ENCODE measurements at regions not wholly inside any gene's neighbourhood (a gene's known extent, or its start where the extent isn't known, plus 50 kb on each side); places are given as distances from the start of the nearest gene placed in this dataset.

- WGBS, 2 experiments (ENCODE audit: extremely low coverage in 1 of 2, insufficient coverage in 1 of 2, insufficient read length in 1 of 2, insufficient replicate concordance in 2 of 2, low coverage in 1 of 2, low lambda C conversion rate in 2 of 2, missing lambda C conversion rate in 1 of 2), result 87% methylated on average over 10 of the region's 11 CpGs; no CpG with 5 or more reads in 1 of the 2 experiments
- no peak overlapping the region for H3K56ac ChIP-seq (replicated peaks; ENCODE audit: insufficient read length, low read depth, low read length)
- H3K27me3 ChIP-seq (replicated peaks in 1 of 4; ENCODE audit: control insufficient read depth in 3 of 4, extremely low read depth in 1 of 4, insufficient read depth in 3 of 4, low read length in 3 of 4), result no peaks in the 10 kb centered on the region
- POLR2A ChIA-PET (ENCODE audit: partially characterized antibody), result interaction anchor here (0.6 kb wide), 1 partner anchor 1481 kb away, joined by 3 read pairs; no protein-coding TSS in a partner anchor
- no peaks in the 10 kb centered on the region; the same call in 1 of the 2 replicates for H3K23me2 ChIP-seq (ENCODE audit: low read depth, low read length)
- no peak overlapping the region for H2BK120ac ChIP-seq (replicated peaks; ENCODE audit: low read depth, low read length)
- H4K91ac ChIP-seq (replicated peaks; ENCODE audit: insufficient read length, low read length), result no peak overlapping the region
- no peak overlapping the region for H4K8ac ChIP-seq (ENCODE audit: extremely low read depth, insufficient read depth, low read length)
- no peak overlapping the region for H3K4me3 ChIP-seq (ENCODE audit: extremely low read depth in 1 of 4, insufficient read depth in 2 of 4, low read depth in 3 of 4, low read length in 4 of 4)
- no peak for FAIRE-seq
- H3K23ac ChIP-seq (ENCODE audit: insufficient read length), result no peak overlapping the region
- no peak overlapping the region for H2BK5ac ChIP-seq (ENCODE audit: low read depth, low read length)
- CTCF ChIA-PET (ENCODE audit: partially characterized antibody), result interaction anchor here (0.8 to 1.8 kb wide), 5 partner anchors 33 to 278 kb away, joined by 3 to 6 read pairs (median 4); no protein-coding TSS in a partner anchor
- no peaks in the 10 kb centered on the region for H3K9me3 ChIP-seq (ENCODE audit: insufficient read depth in 2 of 2, low read depth in 1 of 2, low read length in 1 of 2)
- no peak overlapping the region for H2AK5ac ChIP-seq (ENCODE audit: low read depth, low read length)
- H2AFZ ChIP-seq (ENCODE audit: low read length), result no peak overlapping the region
- H3K9ac ChIP-seq (replicated peaks in 1 of 4; ENCODE audit: extremely low read depth in 1 of 4, low read depth in 3 of 4, low read length in 3 of 4), result no peak overlapping the region
- no peak overlapping the region for H3K18ac ChIP-seq (ENCODE audit: extremely low read depth, low read length)
- no peaks in the 10 kb centered on the region for H4K20me1 ChIP-seq (replicated peaks in 1 of 2; ENCODE audit: control insufficient read depth in 1 of 2, insufficient read depth in 2 of 2, low read length in 2 of 2)
- DNase-seq (ENCODE audit: low read depth in 1 of 2, low spot score in 2 of 2), result no peak
- H3K79me2 ChIP-seq (ENCODE audit: control insufficient read depth in 1 of 2, insufficient read depth in 2 of 2, low read length in 2 of 2), result no peaks in the 10 kb centered on the region
- H2BK15ac ChIP-seq (ENCODE audit: low read length), result no peak overlapping the region
- H3K79me1 ChIP-seq (ENCODE audit: low read depth, low read length), result no peaks in the 10 kb centered on the region
- H4K5ac ChIP-seq (ENCODE audit: insufficient read length, low read depth, low read length), result no peak overlapping the region
- no peaks in the 10 kb centered on the region; a peak in 1 of 7 replicates for H3K4me1 ChIP-seq (replicated peaks in 1 of 4; ENCODE audit: control insufficient read depth in 3 of 4, insufficient read depth in 4 of 4, low read length in 3 of 4)
- no peak overlapping the region for H3K4me2 ChIP-seq (ENCODE audit: insufficient read depth in 1 of 2, low read depth in 2 of 2, low read length in 2 of 2)
- no peak overlapping the region for H3K27ac ChIP-seq (ENCODE audit: low read depth, low read length)
- H2BK20ac ChIP-seq (ENCODE audit: low read length), result no peak overlapping the region
- no peak overlapping the region for H2BK12ac ChIP-seq (ENCODE audit: low read depth, low read length)
- H3K14ac ChIP-seq (ENCODE audit: insufficient read length), result no peak overlapping the region
- no peaks in the 10 kb centered on the region for H3K36me3 ChIP-seq (ENCODE audit: control insufficient read depth in 2 of 4, insufficient read depth in 4 of 4, low read length in 3 of 4)
- H3K4ac ChIP-seq (replicated peaks; ENCODE audit: insufficient read length, low read depth, low read length), result no peak overlapping the region
- TF ChIP-seq KDM1A (IDR thresholded peaks at IDR 0.05; ENCODE audit: borderline replicate concordance, low read length) (no peak), CHD2 (IDR thresholded peaks at IDR 0.05; ENCODE audit: low read length) (no peak), CTCF (IDR thresholded peaks at IDR 0.05; ENCODE audit: control extremely low read depth in 1 of 3, insufficient read depth in 1 of 3, low read depth in 1 of 3, low read length in 3 of 3) (no peak), RBBP5 (IDR thresholded peaks at IDR 0.05; ENCODE audit: borderline replicate concordance, low read depth, low read length) (no peak), BRCA1 (IDR thresholded peaks at IDR 0.05; ENCODE audit: low read depth, low read length) (no peak), EGR1 (IDR thresholded peaks at IDR 0.05; ENCODE audit: borderline replicate concordance, low read depth, low read length) (no peak), SP4 (IDR thresholded peaks at IDR 0.05; ENCODE audit: low read length) (no peak), CTBP2 (IDR thresholded peaks at IDR 0.05; ENCODE audit: borderline replicate concordance, insufficient read depth, insufficient read length, low read length) (no peak), SP1 (IDR thresholded peaks at IDR 0.05; ENCODE audit: low read depth, low read length) (no peak), JUN (IDR thresholded peaks at IDR 0.05; ENCODE audit: low read depth, low read length) (no peak)
Observed at GRCh38 chr17:74126179-74126900, 77.1 kb upstream of the RPL38 start.
